Central memory CD8-positive, alpha-beta T cell (primary cell): ENCODE measurements at regions not wholly inside any gene's neighbourhood (a gene's known extent, or its start where the extent isn't known, plus 50 kb on each side); places are given as distances from the start of the nearest gene placed in this dataset.
"Not testable (repeated sequence)": the region's sequence is repeated elsewhere in the genome, so short reads cannot be mapped to it uniquely, and the experiment has no call there.

Experiments
- ATAC-seq: fragments of 150-1000 bp; cut with Tn5 transposase; replicated peaks from 2 replicates; pipeline ENCODE4 v1.10.0; 2022; ENCODE audit warnings: mild to moderate bottlenecking, moderate FRiP score, moderate number of reproducible peaks; ENCODE audit not compliant: poor library complexity, severe bottlenecking; ENCODE audit errors: extremely low read depth
- DNase-seq, 2 donors: peaks; one replicate each; pipeline ENCODE4 v3.0.0; 2021; ENCODE audit warnings: low spot score in 2 of 2
- H3K27ac Mint-ChIP-seq: one replicate; pipeline ENCODE4 v1.8.0; 2022; ENCODE audit warnings: low read depth, mild to moderate bottlenecking, moderate library complexity, mixed read lengths
- H3K27me3 Mint-ChIP-seq: one replicate; pipeline ENCODE4 v1.8.0; 2022; ENCODE audit warnings: mixed read lengths
- H3K36me3 Mint-ChIP-seq: one replicate; pipeline ENCODE4 v1.8.0; 2022; ENCODE audit warnings: mild to moderate bottlenecking, moderate library complexity, mixed read lengths; ENCODE audit not compliant: insufficient read depth
- H3K4me1 Mint-ChIP-seq: one replicate; pipeline ENCODE4 v1.8.0; 2022; ENCODE audit warnings: mixed read lengths
- H3K4me3 Mint-ChIP-seq: one replicate; pipeline ENCODE4 v1.8.0; 2022; ENCODE audit warnings: mild to moderate bottlenecking, moderate library complexity, mixed read lengths
- H3K9me3 Mint-ChIP-seq: one replicate; pipeline ENCODE4 v1.8.0; 2022; ENCODE audit warnings: mixed read lengths

DNA sequence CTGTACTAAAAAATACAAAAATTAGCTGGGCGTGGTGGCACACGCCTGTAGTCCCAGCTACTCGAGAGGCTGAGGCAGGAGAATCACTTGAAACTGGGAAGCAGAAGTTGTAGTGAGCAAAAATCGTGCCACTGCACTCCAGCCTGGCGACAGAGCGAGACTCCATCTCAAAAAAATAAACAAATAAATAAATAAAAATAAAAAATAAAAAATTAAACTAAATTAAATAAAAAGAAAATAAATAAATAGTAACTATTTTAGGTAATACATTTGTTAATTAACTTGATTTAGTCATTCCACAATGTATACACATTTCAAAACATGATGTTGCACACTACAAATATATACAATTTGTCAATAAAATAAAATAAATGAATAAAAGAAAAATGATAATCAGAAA, 116.3 kb upstream of the RFX3 start:
- H3K4me3 Mint-ChIP-seq, ATAC-seq, H3K4me1 Mint-ChIP-seq, H3K9me3 Mint-ChIP-seq, H3K27me3 Mint-ChIP-seq, H3K27ac Mint-ChIP-seq, DNase-seq, H3K36me3 Mint-ChIP-seq: not testable (repeated sequence)

DNA sequence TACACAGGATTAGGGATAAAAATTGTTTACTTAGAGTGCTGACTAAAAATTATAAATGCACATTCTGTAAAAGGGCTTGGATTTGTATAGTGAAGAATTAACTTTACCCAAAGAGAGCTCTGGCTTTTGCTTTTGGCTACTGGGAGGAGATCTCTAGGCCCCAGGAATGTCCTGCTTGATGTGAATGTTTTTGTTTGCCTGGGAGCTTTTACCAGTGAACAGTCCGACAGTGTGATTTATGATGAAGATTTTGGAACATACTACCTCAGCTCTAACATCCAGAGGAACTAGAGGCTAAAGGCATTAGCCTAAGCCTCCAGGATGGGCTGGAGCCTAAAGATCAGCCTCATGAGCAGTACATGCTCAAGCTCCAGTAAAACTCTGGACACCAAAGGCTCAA, 103.7 kb upstream of the RFX3 start:
- Mint-ChIP-seq H3K9me3 (no peaks in the 10 kb centered on the region), H3K27ac (no peak overlapping the region), H3K27me3 (no peaks in the 10 kb centered on the region), H3K36me3 (no peaks in the 10 kb centered on the region), H3K4me1 (no peaks in the 10 kb centered on the region), H3K4me3 (no peak overlapping the region)
- DNase-seq (no peak), ATAC-seq (no peak)

DNA sequence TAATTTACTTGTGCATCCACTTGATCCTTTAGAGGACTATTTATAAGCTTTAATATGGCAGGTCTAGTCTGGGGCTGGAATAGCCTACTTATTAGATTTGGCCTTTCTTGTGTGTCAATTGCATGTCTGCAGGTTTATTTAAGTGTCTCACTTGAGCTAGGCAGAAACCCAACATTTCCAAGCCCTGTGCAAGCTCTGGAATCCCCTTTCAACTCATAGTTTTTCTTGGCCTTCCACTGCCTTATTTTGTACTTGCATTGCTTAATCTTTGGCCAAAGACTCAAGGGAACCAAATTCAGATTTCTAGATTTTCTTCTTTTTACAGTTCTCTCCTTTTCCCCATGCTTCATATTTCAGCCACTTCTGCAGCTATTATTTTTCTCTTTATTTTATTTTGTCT, 102.4 kb upstream of the RFX3 start:
- Mint-ChIP-seq H3K27me3 (no peaks in the 10 kb centered on the region), H3K36me3 (no peaks in the 10 kb centered on the region), H3K4me1 (no peaks in the 10 kb centered on the region), H3K27ac (no peak overlapping the region), H3K9me3 (no peaks in the 10 kb centered on the region), H3K4me3 (no peak overlapping the region)
- no peak for ATAC-seq
- DNase-seq, result no peak

DNA sequence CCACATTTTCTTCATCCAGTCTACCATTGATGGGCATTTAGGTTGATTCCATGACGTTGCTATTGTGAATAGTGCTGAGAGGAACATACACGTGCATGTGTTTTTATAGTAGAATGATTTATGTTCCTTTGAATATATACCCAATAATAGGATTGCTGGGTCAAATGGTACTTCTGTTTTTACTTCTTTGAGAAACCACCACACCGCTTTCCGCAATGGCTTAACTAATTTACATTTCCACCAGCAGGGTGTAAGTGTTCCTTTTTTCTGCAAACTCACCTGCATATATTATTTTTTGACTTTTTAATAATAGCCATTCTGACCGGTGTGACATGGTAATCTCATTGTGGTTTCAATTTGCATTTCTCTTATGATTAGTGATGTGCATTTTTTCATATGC, 82.2 kb upstream of the RFX3 start:
- Mint-ChIP-seq H3K9me3 (no peaks in the 10 kb centered on the region), H3K4me1 (no peaks in the 10 kb centered on the region), H3K27me3 (no peaks in the 10 kb centered on the region), H3K4me3 (no peak overlapping the region), H3K36me3 (peaks cover 2% of the 10 kb centered on the region), H3K27ac (no peak overlapping the region)
- no peak for DNase-seq
- ATAC-seq, result no peak

DNA sequence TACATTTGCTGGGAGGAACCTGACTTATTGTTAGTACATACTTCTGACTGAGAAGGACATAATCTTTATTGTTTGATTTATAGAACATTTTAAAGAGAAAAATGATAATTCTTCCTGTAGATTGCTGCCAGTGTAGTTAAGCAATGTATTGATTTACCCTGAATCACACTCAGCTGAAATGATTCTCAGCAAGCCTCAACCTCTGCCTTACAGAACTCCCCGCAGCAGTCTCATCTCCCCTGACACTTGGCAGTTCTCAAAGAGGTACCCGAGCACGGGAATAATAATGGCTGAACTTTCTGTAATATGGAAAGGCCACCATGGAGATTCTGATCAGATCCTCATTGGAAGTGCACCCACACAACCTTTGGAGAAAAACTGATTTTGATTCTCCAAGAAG, 74.9 kb upstream of the RFX3 start:
- Mint-ChIP-seq H3K27me3 (no peaks in the 10 kb centered on the region), H3K4me1 (no peaks in the 10 kb centered on the region), H3K4me3 (no peak overlapping the region), H3K27ac (no peak overlapping the region), H3K9me3 (no peaks in the 10 kb centered on the region), H3K36me3 (no peaks in the 10 kb centered on the region)
- ATAC-seq (no peak), DNase-seq (no peak)

DNA sequence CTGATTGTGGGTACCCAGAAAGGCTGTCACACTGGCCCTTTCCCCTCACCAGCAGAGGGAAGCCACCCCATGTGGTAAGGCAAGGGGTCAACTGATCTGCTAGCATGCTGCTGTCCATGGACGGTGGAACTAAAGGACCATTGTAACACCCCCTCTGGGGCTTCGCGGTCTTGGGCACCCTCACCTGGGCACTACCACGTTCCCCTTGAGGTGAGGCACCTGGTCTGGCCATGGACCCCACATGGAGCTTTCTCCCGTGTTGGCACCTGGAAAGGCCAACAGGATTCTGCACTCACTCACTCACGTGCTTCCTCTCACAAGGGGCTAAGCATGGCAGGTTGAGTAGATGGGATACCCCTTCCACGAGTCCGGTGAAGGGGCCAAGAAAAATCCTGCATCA, 72.0 kb upstream of the RFX3 start:
- DNase-seq, result no peak
- no peaks in the 10 kb centered on the region for H3K27me3 Mint-ChIP-seq

DNA sequence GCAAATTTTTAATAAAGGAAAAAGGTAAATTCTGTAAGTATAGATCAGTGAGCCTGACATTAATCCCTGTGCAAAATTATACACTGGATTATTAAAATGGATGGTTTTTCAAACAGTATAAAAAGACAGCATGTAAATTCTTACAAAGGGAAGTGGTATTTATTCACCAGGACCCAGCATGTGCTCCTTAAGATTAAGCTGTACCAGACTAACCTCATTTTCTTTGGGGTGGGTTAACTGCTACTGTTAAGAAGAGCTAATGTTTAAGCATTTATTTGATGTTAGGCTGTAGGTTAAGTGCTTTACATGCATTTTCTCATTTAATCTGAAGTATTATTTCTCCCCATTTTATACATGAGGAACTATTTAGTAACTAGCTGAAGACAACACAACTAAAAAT, 60.3 kb upstream of the RFX3 start:
- H3K9me3 Mint-ChIP-seq, result peaks cover 39% of the 10 kb centered on the region
- no peak for DNase-seq
- no peak overlapping the region for H3K27ac Mint-ChIP-seq

More for the DNA sequence above, 72.0 kb upstream of the RFX3 start:
- no peak for ATAC-seq
- no peaks in the 10 kb centered on the region for H3K36me3 Mint-ChIP-seq
- no peaks in the 10 kb centered on the region for H3K9me3 Mint-ChIP-seq
- H3K4me1 Mint-ChIP-seq, result no peaks in the 10 kb centered on the region
- H3K4me3 Mint-ChIP-seq, result no peak overlapping the region
- H3K27ac Mint-ChIP-seq, result no peak overlapping the region

DNA sequence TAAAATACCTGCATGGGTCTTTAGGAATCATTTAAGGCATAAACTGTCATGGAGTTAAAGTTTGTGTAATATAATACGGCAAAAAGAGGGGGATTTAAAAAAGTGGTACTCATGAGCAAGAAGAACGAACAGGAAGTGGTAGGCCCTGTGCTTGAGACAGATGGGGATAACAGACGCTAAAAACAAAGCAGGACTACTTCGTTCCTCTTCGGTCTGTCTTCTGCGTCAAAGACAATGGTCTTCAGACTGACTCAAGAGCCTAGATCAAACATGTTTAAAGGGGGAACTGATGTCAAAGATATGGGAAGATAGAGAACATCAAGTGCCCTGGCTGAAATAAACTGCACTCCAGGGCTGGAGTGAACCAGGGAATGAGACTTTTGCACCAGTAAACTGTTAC, 59.8 kb upstream of the RFX3 start:
- Mint-ChIP-seq H3K27ac (no peak overlapping the region), H3K9me3 (peaks cover 44% of the 10 kb centered on the region), H3K36me3 (no peaks in the 10 kb centered on the region)

More for the DNA sequence above, 60.3 kb upstream of the RFX3 start:
- Mint-ChIP-seq H3K4me1 (no peaks in the 10 kb centered on the region), H3K27me3 (no peaks in the 10 kb centered on the region), H3K36me3 (no peaks in the 10 kb centered on the region), H3K4me3 (no peak overlapping the region)
- ATAC-seq, result no peak

DNA sequence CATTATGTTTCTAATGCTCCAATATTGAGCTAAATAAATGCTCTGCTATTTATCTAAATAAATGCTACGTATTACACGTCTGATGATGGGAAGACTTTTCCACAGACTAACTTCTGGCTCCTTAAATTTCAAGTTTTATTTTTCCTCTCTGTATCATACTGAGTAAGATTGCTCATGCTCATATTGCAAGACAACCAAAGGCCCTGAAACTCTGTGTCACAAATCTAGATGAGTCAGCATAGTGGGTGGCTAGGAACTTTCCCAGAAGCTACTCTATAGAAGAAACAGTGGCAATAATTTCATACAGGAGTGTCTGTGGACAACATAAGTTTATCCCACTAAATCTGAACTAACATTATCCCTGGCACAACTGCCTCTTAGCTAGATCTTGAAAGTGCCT, 53.0 kb upstream of the RFX3 start:
- ATAC-seq, result no peak
- no peak overlapping the region for H3K4me3 Mint-ChIP-seq

More for the DNA sequence above, 59.8 kb upstream of the RFX3 start:
- Mint-ChIP-seq H3K27me3 (no peaks in the 10 kb centered on the region), H3K4me1 (no peaks in the 10 kb centered on the region), H3K4me3 (no peak overlapping the region)
- no peak for ATAC-seq
- DNase-seq, result no peak

DNA sequence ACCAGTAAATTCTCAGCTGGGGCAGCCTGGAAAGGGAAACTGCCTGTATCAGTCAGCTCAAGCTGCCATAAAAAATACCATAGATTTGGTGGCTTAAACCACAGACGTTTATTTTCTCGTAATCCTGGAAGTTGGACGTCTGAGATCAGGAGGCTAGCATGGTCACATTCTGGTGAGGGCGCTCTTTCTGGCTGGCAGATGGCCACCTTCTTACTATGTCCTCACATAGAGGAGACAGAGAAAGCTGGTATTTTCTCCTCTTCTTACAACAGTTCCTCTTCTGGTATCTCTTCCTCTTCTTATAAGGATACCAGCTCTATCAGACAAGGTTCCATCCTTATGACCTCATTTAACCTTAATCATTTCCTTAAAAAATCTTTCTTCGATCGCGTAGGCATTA, 50.5 kb upstream of the RFX3 start:
- peaks cover 7% of the 10 kb centered on the region for H3K9me3 Mint-ChIP-seq
- no peaks in the 10 kb centered on the region for H3K36me3 Mint-ChIP-seq
- H3K4me3 Mint-ChIP-seq, result no peak overlapping the region
- DNase-seq, result no peak
- no peaks in the 10 kb centered on the region for H3K27me3 Mint-ChIP-seq
- no peak overlapping the region for H3K27ac Mint-ChIP-seq
- H3K4me1 Mint-ChIP-seq, result no peaks in the 10 kb centered on the region
- no peak for ATAC-seq

More for the DNA sequence above, 53.0 kb upstream of the RFX3 start:
- Mint-ChIP-seq H3K36me3 (no peaks in the 10 kb centered on the region), H3K27ac (no peak overlapping the region), H3K9me3 (peaks cover 20% of the 10 kb centered on the region), H3K27me3 (no peaks in the 10 kb centered on the region), H3K4me1 (no peaks in the 10 kb centered on the region)
- no peak for DNase-seq

DNA sequence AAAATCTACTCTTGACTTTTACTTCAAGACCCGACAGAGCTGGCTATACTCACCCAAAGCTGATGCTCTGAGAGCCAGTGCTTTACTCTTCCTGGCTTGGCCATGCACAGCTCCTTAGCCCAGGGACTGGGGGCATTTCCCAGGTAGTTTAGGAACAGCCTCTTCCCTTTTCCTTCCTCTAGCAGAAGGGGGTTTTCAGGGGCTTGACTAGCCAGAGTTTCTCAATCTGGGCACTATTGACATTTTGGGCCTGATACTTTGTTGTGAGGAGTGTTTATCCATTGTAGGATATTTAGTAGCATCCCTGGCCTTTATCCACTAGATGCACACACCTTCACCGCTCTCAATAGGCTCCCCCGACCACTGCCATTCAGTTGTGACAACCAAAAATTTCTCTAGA, 50.0 kb upstream of the RFX3 start:
- Mint-ChIP-seq H3K27ac (no peak overlapping the region), H3K36me3 (peaks cover 2% of the 10 kb centered on the region), H3K4me3 (no peak overlapping the region), H3K4me1 (no peaks in the 10 kb centered on the region), H3K9me3 (peaks cover 2% of the 10 kb centered on the region), H3K27me3 (no peaks in the 10 kb centered on the region)
- DNase-seq (no peak), ATAC-seq (no peak)
